ENCODE measurements at regions not wholly inside any gene's neighbourhood (a gene's known extent, or its start where the extent isn't known, plus 50 kb on each side); places are given as distances from the start of the nearest gene placed in this dataset.

DNA sequence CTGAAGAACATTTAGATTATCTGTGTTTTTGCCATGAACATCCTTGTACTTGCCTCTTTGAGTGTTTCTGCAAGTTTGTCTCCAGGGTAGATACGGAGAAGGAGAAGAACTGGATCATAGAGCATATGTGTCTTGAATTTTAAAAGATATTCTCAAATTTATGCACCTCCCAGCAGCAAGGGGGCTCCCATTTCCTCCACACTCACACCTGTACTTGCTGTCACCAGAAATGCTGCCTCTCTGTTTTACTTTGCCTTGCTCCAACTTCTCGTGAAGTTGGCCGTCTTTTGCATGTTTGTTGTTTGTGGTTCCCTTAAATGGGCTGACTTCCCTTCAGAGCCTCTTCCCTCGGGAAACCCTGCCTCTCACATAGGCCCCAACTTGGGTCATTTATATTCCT lies 171.0 kb downstream of the TFAP2C start:
- TF ChIP-seq POLR2AphosphoS5 (IDR thresholded peaks at IDR 0.05; ENCODE audit: low read depth, low read length) (no peak), POLR2A (IDR thresholded peaks at IDR 0.05; ENCODE audit: low read depth, low read length) (no peak)
